Bronchial epithelial cell (primary cell): ENCODE measurements at regions not wholly inside any gene's neighbourhood (a gene's known extent, or its start where the extent isn't known, plus 50 kb on each side); places are given as distances from the start of the nearest gene placed in this dataset.
A peak's percentile ranks its signal among the peaks of the same experiment; 100 is the strongest.
"Not testable (repeated sequence)": the region's sequence is repeated elsewhere in the genome, so short reads cannot be mapped to it uniquely, and the experiment has no call there.

Experiments
- DNase-seq: peaks from one replicate; pipeline ENCODE4 v3.0.0-alpha.2; 2010; ENCODE audit warnings: low read depth
- FAIRE-seq: peaks from 2 replicates; lab custom pipeline; 2011; peaks lifted over from hg19 to GRCh38; lab: Jason Lieb, UNC
- H3K27me3 ChIP-seq: 2 replicates; pipeline ENCODE4 v1.5.1; 2011; ENCODE audit warnings: low read length; ENCODE audit not compliant: control insufficient read depth, insufficient read depth
- H3K36me3 ChIP-seq: 2 replicates; pipeline ENCODE4 v1.5.1; 2011; ENCODE audit warnings: low read length; ENCODE audit not compliant: control insufficient read depth, insufficient read depth
- H3K4me3 ChIP-seq: 2 replicates; pipeline ENCODE4 v1.5.1; 2011; ENCODE audit warnings: mild to moderate bottlenecking, low read depth, low read length, control low read depth
- CTCF ChIP-seq: IDR thresholded peaks from 2 replicates; pipeline ENCODE4 v1.5.1; 2011; ENCODE audit warnings: mild to moderate bottlenecking, moderate library complexity, low read length, control low read depth, inconsistent platforms; ENCODE audit not compliant: insufficient read depth, severe bottlenecking

GRCh38 chr5:124502551-124502950 is 243.9 kb downstream of the ZNF608 start:
- FAIRE-seq: no peak
- no peaks in the 10 kb centered on the region for H3K36me3 ChIP-seq
- H3K27me3 ChIP-seq: no peaks in the 10 kb centered on the region
- DNase-seq: no peak
- TF ChIP-seq CTCF: no peak
- no peak overlapping the region for H3K4me3 ChIP-seq

GRCh38 chr5:124499818-124500217 is 246.6 kb downstream of the ZNF608 start:
- H3K36me3 ChIP-seq, DNase-seq, H3K27me3 ChIP-seq, FAIRE-seq, H3K4me3 ChIP-seq: not testable (repeated sequence)

- not testable (repeated sequence) for H3K4me3 ChIP-seq, H3K36me3 ChIP-seq, H3K27me3 ChIP-seq, DNase-seq, FAIRE-seq
Observed at GRCh38 chr5:124496968-124497367, 249.5 kb downstream of the ZNF608 start.

GRCh38 chr5:124494540-124495116 is 251.8 kb downstream of the ZNF608 start:
- Histone ChIP-seq H3K36me3 (no peaks in the 10 kb centered on the region), H3K4me3 (no peak overlapping the region), H3K27me3 (no peaks in the 10 kb centered on the region)
- DNase-seq (peak; percentile 3), FAIRE-seq (no peak)
- no peak for TF ChIP-seq CTCF

- no peak for TF ChIP-seq CTCF
- DNase-seq (no peak), FAIRE-seq (peak; percentile 77)
- Histone ChIP-seq H3K36me3 (no peaks in the 10 kb centered on the region), H3K27me3 (no peaks in the 10 kb centered on the region), H3K4me3 (no peak overlapping the region)
Observed at GRCh38 chr5:124492444-124493224, 253.8 kb downstream of the ZNF608 start.

GRCh38 chr5:124490315-124490714 is 256.1 kb downstream of the ZNF608 start:
- H3K27me3 ChIP-seq, FAIRE-seq, H3K36me3 ChIP-seq, DNase-seq, H3K4me3 ChIP-seq: not testable (repeated sequence)

GRCh38 chr5:124481419-124481818 is 265.0 kb downstream of the ZNF608 start:
- Histone ChIP-seq H3K27me3 (no peaks in the 10 kb centered on the region), H3K4me3 (no peak overlapping the region), H3K36me3 (no peaks in the 10 kb centered on the region)
- DNase-seq (no peak), FAIRE-seq (no peak)
- no peak for TF ChIP-seq CTCF
